Umbilical cord (tissue), 1 donor: ENCODE measurements at regions not wholly inside any gene's neighbourhood (a gene's known extent, or its start where the extent isn't known, plus 50 kb on each side); places are given as distances from the start of the nearest gene placed in this dataset.
A peak's percentile ranks its signal among the peaks of the same experiment; 100 is the strongest.

Experiments used
- DNase-seq: peaks from one replicate; pipeline ENCODE4 v3.0.0-alpha.2; 2015; ENCODE audit warnings: low spot score

DNA sequence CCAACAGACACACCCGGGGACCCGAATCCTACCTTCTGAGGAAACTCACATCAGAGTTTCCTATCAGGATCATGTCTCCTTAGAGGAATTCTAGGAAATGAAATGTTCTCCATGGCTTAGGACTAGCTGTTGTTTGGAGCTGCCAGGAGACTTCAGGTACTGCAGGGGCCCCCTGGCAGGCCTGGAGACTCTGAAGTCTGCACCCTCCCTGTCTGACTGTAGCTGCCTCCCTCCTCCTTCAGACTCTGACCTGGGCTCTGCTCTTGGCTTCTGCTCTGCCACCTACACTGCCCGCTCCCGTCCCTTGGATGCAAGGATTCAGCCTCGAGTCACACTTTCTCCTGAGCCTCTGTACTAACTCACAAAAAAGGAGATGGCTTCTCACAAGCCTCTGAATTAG is 232.8 kb downstream of the INHBA start:
- no peak for DNase-seq

DNA sequence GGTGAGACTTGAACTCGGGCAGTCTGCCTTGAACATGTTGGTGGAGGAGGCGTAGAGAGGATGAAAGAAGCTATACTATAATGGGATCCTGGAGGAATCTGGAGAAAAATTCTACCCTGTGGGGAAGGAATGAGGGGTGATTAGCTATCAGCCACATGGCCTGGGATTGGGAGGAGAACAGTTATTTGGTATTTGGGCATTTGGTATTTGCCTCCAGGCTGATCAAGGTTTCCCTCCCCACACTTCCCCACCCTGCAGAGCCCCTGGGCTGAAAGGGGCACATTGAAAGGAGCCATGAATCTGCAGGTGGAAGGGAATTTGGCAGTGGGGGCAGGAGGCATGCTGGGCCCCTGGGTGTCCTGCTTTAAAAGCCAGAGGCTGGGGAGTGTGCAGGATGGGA is 235.3 kb downstream of the INHBA start:
- no peak for DNase-seq

DNA sequence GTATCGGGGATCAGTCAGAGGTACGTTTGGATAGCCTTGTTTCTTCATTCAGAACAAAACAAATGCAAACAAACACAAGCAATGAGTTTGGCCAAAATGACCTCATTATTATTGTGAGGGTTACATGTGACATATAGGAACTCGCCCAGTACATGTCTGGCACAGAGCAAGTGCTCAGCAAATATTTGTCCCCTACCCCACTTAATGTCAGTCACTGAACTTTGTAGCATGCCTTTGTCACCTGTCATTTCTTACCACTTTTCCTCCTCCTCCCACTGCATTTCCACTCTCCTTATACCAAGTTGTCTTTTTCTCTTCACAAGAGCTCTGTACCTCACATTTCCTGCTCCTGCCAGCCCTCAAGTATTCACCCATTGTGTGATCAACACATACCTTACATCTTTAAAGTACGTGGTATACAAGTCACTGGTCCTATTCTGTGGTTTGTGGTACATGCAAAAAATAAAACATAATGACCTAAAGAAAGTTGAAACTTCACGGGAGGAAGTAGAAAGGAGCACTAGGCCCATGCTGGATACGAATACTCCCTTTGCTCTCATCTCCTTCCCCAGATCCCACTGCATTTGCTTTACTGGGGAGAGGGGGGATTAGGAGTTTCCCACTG is 236.0 kb downstream of the INHBA start:
- no peak for DNase-seq

DNA sequence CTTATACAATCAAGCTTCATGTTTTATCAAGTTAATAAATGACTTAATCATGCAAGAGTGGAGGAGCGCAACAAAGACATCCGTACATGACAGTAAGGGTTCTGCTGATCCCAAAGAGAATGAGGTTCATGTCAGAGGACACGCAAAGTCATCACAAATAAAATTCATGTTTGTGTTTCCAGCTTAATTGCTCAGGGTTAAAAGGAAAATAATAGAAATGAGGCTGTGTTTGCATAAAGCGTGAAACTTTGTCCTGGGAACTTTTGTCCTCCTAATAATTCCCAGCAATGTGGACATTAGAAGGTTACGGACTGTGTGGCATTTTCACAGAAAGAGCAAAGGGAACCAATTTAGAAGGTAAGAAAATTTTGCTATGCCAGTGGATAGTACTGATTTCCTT is 237.3 kb downstream of the INHBA start:
- DNase-seq: no peak

DNA sequence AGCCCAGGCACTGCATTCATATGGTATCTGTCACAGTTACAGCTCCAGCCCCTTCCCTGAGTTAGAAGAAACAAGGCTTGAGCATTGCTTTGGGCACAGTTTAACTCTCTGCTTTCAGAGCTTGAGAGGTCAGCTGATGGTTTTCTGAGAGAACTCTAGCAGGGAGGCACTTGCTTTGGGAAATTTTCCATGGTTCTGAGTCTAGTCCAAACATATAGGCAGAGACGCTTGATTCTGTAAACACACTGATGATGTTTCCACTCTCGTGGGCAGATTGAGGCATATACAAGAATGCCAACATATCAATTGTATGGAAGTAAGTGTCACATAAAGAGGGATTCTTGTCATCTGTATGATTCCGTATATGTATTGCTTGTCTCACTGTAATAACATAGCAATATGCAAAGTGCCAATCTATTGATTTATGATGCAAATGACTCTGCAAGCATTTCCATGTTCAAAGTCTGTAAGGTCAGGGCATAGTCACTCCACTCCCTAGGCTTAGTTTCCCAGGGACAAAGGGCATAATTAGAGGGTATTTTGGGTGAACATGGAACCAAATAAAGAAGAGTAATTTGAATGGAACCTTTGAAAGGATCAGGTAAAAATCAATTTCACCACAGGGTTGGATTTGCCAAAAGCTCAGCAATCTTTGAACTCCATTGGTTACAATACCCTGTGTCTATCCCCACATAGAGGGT is 239.0 kb downstream of the INHBA start:
- no peak for DNase-seq

DNA sequence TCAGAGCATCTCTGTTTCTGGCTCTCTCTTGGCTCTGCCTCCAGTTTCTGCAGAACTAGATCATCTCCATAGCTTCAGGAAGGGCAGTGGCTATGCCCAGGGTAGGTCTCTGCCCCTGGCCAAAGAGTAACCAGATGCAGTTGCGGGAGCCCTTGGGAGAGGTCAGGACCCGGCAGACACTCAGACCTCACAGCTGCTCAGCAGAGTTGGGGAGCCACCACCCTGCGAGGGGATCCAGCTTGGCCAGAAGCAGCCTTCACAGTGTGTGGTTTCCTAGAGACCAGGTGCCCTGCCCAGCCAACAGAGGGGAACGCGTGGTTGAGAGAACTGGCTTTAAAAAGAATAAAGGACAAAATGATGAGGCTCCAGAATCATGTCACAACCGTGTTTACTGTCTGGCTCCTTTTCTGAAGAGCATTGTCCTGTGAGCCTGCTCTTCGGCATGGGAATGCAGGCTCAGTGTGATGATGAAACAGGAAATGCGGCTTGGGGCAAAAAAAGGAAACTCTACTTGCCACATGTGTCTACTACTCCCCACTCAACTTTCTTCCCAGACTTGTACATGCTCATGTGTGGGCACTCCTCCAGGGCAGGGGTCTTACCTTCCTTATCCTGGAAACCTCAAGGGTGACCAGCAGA is 243.1 kb downstream of the INHBA start:
- no peak for DNase-seq

DNA sequence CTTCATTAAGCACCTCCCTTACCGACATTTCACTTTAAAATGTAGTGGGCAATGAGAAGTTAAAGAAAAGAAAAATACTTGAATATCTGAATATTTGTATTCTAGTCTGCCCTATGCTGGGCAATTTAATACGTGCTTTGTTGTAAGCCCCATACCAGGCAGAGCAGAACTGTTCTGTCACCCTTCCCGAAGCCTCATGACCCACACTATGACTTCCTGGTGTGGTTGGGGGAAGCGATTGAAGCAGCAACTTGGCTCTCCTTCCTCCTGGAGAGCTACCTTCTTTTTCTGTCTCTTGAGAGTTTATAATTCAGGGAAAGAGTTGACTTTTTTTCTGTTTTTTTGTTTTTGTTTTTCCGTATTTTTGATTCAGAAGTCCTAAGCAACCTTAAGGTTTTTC is 243.7 kb downstream of the INHBA start:
- no peak for DNase-seq

DNA sequence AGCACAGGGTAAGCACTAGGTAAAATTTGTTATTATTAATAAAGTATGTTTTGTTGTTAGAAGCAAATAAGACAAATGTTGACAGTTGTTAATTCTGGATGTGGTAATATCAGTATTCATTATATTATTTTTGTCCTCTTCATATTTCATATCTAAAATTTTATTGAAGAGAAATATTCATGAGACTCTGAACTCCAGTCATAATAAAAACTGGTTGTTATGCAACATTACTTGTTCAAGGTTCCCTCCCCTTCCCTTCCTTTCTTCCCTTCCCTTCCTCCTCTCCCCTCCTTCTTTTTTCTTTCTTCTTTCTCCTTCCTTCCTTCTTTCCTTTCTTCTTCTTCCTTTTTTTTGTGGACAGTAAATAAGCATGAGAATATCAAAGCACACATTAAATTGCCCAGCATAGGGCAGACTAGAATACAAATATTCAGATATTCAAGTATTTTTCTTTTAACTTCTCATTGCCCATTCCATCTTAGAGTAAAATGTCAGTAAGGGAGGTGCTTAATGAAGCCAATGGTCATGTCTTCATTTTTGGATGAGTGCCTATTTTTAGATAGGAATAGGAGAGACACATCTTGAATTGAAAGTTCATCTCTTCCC is 245.0 kb downstream of the INHBA start:
- DNase-seq: no peak

DNA sequence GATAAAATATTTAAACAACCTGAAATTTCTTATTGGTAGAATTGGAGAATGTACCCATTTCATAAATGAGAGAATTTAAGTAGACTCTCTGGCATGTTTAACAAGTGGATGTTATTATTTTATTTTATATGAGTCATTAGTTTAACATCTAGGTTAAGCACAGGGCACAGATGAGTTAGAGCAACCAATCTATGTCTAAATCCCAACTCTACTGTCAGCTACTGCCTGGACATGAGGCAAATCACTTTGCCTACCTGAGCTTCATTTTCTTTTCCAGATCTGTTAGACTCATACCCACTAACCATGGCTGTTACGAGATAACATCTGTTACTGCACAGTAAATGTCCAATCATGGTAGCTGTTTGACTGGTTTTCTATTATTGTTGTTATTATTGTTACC is 251.1 kb downstream of the INHBA start:
- no peak for DNase-seq

DNA sequence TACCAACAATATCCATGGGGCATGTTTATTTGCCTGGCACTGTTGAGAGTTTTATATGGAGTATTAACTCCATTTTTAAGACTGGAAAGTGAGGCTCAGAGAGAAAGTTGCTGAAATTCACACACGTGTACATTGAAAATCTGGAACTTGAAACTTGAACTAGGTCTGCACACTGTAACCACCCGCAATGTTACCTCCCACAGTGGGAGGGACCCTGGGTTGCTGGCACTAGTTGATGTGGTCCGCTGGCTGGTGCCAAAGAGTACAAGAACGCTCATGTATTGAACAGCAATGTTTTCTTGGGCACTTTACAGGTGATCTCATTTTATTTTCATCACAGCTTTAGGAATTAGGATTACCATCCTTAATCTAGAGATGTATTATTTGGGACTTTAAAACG is 253.2 kb downstream of the INHBA start:
- no peak for DNase-seq

DNA sequence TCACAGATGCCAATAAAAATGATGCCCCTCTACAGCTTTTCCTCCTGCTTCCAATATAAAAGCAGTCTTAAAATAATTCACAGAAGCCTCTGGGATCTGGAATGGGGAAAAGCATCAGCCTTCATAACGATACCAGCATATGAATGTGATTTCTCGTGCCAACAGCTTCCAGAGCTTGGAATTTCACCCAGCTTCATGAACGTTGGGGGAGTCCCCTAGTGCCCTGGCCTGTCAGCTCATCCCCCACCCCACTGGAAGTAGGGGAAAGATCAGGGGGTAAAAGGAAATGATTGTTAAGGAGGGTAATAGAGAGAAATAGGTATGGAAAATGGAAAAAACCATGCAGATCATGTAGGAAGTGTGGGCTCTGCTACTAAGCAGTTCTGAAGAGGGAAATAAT is 253.6 kb downstream of the INHBA start:
- no peak for DNase-seq

DNA sequence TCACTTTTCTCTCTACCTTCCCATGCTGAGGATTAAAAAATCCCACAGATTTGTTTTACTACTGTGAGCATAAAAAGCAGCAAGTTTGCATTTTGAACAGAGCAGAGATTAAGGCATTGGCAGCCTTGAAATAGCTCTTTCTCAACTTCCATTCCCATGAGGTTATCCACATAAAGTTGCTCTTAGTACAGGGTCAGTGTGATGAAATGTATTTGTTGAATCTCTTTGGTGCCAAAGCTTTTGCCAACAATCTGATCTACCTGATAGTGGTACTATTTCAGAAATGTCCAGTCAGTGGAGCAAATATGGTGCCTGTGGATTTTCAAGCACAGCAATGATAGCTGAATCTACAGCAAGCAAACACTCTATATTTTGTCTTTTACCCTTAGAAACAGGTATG is 254.8 kb downstream of the INHBA start:
- DNase-seq: peak; percentile 71

DNA sequence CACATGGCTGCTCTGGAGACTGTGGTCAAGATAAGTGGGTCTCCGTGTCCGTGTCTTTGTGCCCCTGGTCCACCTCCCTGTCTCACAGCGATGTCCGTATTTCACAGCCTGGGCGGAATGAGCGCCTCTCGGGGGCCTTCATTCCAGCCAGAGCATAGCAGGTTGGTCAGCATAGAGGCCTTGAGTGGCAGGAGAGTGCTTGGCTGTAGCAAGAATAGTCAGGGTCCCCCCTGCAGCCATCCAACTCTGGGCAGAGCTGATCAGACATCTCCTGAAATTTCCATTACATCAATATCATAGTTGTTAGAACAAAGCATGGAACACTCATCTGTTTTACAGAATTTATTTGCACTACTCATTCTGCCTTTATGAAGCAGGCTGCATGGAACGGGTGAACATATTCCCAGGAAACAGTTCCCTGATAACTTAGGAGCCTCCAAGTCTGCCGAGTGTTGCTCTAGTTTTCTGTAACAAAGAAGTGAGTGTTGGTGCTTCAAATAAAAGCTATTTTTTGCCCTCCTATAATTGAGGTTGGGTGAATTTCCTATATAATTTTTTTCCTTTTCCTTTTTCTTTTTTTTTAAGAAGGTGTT is 255.3 kb downstream of the INHBA start:
- DNase-seq: peak; percentile 34

DNA sequence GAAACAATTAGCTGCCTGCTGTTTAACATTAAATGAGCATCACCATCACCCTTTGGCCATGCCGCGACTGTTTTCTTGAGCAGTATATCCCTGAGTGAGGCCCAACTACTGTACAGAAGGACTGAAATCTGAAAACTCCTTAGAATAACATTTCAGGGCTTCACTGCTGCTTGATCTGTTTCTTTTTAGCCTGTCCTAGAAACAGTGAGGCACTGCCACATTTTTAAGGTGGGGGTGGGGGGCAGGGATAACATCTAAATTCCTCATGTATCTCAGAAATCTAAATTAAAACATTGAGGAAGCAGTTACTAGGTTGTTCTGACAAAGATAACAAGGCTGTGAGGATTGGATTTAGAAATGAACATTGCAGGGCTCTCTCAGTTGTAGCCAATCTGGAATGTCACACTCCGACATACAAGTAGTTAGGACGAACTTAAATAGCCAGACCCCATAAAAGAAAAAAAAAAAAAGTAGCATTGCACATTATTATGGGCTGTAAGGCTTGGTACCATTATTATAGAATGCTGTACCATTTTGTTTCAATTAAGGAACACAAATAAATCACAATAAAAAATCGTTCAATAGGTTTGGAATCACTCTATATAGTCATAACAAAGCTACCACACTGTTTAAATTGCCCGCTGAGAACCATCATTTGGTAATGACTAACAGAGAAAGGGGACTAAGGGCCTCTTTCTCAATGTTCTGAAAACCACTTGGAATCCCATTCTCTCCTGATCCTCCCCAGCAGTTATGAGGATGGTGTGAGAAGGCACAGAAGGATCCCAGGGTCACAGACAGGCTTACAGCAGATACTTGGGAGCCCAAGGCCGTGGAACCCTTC is 256.1 kb downstream of the INHBA start:
- peak; percentile 38 for DNase-seq

DNA sequence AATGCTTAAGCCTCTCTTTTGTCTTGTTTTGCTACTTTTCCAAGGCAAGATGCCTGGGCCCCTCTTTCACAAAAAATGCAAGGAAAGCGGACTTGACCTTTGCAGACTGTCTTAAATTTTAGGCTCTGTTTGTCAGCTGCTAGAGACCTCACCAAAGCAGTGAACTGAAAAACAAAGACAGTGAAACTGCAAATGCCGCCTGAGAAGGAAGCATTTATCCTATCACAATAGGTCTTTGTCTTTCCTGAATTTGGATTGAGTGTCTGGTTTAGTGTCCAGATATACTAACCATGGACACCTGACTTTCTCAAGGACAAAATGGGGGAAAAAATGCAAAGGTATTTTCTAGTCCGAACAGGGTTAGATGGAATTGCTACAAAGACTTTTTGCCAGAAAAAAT is 256.9 kb downstream of the INHBA start:
- no peak for DNase-seq

DNA sequence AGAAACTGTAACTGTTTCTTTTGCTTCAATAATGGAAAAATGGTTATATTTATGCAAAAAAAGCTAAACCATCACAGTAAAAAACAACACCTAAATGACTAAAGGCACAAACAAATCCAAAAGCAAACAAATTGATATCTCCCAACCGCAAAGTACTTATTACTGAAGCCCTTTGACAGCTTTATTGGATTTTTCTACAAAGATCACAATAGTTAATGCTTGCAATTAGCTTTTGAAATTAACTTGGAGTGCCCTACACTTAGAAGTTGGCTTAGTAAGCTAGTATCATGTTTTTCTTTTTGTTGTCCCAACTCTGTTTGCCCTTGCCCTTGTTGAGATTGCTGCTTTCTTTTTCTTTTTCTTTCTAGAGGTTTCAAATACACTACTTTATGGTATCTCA is 257.5 kb downstream of the INHBA start:
- DNase-seq: no peak

DNA sequence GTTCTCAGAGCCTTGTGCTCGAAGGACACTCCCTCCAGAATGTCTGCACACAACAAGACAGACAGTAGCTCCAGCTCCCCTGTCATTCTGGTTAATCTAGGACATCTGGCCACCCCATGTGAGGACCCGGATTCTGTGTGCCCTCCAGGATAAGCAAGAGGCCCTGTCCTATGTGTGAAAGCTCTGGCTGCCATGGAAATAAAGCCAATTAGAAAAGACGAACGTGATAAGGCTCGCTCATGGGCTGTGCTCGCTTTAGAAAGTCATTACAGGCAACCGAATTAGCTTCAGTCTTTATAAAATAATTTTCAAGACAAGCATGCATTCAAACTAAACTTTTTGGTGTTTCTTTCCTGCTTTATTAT is 263.4 kb downstream of the INHBA start:
- DNase-seq: no peak

DNA sequence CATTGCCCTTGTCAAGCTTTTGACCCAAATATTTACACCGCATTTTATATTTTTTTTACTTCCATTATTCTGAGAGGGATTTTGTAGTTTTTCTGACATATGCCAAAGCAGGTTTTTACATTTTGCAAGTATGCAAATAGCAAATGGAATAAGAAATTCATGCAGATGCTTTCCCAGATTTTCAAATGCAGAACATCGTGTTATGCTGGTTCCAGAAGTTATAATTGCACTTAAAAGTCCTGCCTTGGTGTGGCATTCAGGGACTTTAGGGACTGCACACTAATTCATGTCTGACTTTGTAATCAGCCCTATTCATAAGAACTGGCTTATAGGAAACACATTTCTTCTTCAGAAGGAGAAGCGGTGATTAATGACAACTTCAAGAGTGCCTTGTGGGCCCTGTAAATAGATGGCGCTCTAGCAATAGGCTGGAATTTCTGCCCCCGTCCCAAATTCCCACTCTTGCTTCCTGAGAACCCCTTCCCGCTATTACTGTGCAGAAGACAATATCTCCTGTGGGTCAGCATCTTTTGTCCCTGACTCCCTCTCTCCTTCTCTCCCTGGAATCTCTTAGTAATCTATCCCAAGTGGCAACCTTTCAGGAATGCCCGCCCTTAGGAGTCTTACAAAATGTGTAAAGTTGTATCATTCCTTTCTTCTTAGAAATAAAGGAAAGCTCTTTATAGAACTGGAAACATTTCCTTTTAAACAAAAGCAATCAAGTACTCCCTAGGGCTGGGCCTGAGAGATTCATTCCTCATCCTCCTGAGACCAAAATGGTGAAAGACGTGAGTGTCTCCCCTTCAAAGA is 264.0 kb downstream of the INHBA start:
- DNase-seq: no peak

DNA sequence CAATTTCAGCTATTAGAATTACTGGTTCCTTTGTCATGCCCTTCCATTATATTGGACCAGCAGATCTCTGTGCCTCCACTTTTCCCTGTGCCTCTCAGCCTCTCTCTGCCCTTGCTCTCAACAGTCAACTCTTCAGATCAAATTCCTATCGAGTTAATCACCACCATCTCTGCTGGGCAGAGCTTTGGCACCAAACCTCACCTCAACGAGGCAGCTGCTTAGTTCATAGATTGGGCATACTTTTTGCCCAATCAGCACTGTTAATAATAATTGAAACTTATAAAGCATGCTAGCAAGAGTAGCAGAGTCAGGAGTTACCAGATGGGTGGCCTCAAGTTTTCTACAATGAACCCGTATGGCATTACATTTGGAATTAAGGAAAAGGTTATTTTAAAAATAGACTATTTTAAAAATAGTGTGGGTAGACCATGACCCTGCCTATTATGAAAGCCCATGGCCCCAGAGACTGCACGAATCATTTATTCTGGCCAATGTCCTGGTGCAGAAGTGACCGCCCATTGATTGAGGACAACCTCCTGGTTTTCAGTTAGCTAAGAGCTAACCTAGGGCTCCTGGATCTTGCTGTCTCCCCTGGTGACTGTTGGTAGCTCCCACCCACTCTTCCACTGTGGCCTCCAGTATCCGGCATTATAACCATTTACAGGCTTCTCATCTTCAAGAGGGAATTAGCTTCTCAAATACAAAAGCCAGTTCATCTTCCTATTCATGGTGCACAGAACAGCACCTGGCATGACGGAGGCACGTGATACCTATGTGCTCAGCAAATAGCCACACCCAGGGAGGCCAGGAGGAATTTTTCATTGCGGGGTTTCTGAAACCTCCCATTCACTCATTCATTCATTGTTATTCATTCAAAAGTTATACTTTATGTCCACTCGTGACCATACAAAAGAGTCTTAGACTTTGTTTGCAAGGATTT is 265.4 kb downstream of the INHBA start:
- no peak for DNase-seq

DNA sequence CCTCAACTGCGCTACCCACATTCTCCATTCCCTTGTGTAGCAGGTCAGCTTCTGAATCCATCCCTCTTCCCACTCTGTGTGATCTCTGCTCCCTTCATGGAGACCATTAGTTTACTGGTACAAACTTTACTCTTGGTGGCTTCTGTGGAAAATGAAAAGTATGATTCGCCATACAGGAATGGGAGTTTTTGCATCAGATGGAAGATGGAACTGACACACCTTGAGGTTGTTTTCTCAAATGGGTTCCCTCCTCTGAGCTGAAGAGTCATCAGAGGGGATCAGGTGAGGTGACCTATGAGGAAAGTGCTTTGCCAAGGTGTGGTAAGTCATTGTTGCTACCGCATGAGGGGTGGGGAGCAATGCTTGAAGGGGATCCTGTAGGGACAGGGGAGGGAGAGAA is 266.8 kb downstream of the INHBA start:
- no peak for DNase-seq
